GM10266 (cell line): ENCODE measurements at regions not wholly inside any gene's neighbourhood (a gene's known extent, or its start where the extent isn't known, plus 50 kb on each side); places are given as distances from the start of the nearest gene placed in this dataset.
"Not testable (repeated sequence)": the region's sequence is repeated elsewhere in the genome, so short reads cannot be mapped to it uniquely, and the experiment has no call there.

Source experiments
- DNase-seq: peaks from one replicate; pipeline ENCODE4 v3.0.0; 2012; ENCODE audit errors: extremely low spot score
- TF ChIP-seq, protein P1 (sequence below): IDR thresholded peaks from 2 replicates; pipeline ENCODE4 v1.5.1; 2012; ENCODE audit warnings: mild to moderate bottlenecking, low read depth; ENCODE audit not compliant: control insufficient read depth, insufficient read depth; ENCODE audit errors: missing control alignments

DNA sequence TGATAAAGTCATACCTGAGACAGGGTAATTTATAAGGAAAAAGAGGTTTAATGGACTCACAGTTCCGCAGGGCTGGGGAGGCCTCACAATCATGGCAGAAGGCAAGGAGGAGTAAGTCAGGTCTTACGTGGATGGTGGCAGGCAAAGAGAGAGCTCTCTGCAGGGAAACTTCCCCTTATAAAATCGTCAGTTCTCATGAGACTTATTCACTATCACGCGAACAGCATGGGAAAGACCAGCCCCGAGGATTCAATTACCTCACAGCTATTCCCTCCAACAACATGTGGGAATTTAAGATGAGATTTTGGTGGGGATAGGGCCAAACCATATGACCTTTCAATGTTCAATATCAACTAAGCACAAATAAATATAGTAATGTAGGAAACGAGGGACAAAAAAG is 559.4 kb upstream of the KCND2 start:
- DNase-seq = no peak
- TF ChIP-seq, protein P1, sequence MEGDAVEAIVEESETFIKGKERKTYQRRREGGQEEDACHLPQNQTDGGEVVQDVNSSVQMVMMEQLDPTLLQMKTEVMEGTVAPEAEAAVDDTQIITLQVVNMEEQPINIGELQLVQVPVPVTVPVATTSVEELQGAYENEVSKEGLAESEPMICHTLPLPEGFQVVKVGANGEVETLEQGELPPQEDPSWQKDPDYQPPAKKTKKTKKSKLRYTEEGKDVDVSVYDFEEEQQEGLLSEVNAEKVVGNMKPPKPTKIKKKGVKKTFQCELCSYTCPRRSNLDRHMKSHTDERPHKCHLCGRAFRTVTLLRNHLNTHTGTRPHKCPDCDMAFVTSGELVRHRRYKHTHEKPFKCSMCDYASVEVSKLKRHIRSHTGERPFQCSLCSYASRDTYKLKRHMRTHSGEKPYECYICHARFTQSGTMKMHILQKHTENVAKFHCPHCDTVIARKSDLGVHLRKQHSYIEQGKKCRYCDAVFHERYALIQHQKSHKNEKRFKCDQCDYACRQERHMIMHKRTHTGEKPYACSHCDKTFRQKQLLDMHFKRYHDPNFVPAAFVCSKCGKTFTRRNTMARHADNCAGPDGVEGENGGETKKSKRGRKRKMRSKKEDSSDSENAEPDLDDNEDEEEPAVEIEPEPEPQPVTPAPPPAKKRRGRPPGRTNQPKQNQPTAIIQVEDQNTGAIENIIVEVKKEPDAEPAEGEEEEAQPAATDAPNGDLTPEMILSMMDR = no peak

DNA sequence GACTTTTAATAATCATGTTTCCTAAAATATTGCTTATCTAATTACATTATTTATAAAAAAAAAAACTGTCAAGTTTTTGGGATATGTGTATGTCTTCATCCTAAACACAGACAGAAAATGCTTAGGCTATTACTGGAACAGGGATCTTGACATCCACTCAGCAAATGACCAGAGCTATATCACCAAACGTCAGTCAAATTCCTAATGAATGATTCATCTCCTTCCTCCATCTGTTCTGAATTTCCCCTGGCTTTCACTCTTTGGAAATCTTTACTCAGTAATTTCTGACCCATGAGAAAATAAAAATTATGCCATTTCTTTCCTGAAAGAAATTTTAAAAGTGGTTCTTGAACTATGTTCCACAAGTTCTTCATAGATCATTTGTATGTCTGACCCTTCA is 552.4 kb upstream of the KCND2 start:
- no peak for DNase-seq
- TF ChIP-seq, protein P1 = no peak

DNA sequence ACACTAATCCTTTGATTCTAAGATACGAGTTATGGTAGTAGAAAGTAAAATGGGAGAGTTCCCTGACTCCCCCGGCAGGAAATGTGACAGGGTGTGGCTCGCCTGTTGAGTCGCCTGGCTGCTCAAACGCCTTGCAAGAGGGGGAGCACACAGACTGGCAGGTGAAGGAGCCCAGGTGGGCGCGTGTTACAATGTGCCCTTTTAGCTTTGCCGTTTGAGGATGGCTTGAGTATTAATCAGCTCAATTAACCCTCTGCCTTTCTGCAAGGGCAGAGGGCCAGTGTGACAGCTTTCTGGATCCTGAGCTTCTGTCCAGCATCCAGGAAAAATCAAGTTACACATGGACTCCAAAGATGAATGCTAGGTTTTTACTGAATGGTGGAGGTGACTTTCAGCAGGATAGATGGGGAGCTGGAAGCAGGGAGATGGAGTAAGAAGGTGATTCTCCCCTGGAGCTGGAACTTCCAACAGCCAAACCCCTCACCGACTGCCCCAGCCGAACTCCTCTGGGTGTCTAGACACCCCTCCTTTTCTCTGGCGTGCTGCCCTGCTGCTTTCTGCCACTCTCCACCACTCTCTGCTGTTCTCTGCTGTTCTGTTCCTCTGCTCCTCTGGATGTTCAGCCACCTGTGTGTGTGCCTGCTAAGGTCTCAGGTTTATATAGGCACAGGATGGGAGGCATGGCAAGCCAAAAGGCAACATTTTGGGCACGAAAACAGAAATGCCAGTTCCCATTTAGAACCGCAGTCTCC is 548.8 kb upstream of the KCND2 start:
- TF ChIP-seq, protein P1 = no peak
- no peak for DNase-seq

DNA sequence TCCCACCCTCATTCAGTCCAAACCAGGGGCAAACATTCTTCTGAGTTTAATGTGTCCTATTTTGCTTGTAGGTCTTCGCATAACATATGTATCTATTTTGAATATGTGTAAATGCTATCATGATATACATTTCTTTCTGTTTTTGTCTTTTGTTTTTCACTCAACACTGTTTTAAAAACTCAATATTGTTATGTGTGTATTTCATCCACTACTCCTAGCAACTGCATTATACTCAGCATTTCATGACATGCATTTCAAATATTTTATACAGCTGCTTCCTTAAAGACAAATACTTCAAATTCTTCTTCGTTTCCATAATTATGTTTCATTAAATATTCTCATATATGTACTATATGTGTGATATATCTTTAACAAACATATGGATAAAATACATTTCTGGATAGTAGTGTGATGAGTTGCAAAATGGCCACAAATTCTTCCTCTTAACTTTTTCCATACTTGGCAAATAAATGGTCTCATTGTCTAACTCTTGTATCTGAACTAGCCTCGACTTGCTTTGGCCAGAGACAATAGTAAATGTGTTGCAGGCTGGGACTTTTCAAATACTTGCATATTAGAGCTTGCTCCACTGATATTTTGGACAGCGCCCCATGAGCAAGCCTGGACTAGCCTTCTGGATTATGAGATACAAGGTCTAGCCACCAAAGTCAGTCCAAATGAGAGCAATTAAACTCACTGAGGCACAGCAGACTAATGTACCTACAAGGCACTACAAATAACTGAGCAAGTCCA is 539.7 kb upstream of the KCND2 start:
- TF ChIP-seq, protein P1 = no peak
- DNase-seq = no peak

DNA sequence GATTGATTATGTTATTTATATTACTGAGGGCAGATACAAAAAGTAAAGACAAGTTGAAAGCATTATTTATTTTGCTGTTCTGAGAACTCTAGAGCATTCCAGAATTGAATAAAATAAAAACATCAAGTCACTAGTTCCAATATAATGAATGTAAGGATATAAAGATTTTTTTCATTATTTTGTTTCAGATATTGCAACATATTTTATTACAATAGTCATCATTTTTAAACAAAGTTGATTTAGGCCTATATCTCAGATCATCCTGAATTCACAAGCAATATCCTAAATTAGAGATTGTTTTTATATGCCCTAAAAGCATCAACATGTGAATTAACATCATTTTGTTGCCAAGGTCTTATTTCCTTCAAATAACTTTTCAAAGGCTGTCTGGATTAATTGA is 535.6 kb upstream of the KCND2 start:
- TF ChIP-seq, protein P1 = no peak

DNA sequence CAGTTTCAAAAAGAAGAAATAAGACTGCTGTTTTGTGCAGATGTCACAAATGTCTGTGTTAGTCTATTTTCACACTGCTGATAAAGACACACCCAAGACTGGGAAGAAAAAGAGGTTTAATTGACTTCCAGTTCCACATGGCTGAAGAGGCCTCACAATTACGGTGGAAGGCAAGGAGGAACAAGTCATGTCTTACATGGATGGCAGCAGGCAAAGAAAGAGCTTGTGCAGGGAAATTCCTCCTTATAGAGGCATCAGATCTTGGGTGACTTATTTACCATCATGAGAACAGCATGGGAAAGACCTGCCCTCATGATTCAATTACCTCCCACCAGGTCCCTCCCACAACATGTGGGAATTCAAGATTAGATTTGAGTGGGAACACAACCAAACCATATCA is 527.7 kb upstream of the KCND2 start:
- not testable (repeated sequence) for DNase-seq

More for the DNA sequence above, 535.6 kb upstream of the KCND2 start:
- no peak for DNase-seq

DNA sequence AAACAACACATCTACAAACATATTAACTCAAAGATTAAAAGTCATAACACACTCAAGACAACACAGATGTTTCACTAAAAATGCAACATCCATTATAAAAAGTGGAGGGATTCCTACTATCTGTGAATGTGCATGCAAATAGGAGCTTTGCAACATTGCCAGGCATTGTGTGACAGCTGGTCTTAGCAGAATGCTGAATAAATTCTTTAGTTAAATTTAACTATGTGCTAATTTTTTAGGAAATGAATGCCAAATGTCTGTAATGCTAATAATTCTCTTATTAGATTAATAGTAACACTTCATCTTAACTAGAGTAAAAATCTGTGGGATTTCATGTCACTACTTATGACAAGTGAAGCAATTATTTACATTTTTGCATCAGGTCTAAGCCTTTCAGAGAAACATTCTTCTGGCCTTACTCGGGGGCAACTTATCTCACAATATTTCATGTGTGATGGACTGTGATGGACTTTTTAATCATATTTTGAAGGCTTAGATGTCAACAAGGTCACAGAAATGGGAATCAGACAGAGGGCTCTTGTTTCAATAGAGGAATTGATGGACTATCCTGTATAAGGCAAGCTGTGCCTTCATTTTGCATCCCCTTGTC is 524.6 kb upstream of the KCND2 start:
- DNase-seq = no peak
- TF ChIP-seq, protein P1 = no peak
